ENCODE measurements at regions not wholly inside any gene's neighbourhood (a gene's known extent, or its start where the extent isn't known, plus 50 kb on each side); places are given as distances from the start of the nearest gene placed in this dataset.

GRCh38 chr2:228841475-228841874 is 429.6 kb downstream of the PID1 start:
- TF ChIP-seq, protein P1, sequence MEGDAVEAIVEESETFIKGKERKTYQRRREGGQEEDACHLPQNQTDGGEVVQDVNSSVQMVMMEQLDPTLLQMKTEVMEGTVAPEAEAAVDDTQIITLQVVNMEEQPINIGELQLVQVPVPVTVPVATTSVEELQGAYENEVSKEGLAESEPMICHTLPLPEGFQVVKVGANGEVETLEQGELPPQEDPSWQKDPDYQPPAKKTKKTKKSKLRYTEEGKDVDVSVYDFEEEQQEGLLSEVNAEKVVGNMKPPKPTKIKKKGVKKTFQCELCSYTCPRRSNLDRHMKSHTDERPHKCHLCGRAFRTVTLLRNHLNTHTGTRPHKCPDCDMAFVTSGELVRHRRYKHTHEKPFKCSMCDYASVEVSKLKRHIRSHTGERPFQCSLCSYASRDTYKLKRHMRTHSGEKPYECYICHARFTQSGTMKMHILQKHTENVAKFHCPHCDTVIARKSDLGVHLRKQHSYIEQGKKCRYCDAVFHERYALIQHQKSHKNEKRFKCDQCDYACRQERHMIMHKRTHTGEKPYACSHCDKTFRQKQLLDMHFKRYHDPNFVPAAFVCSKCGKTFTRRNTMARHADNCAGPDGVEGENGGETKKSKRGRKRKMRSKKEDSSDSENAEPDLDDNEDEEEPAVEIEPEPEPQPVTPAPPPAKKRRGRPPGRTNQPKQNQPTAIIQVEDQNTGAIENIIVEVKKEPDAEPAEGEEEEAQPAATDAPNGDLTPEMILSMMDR (IDR thresholded peaks at IDR 0.05) = no peak
- TF ChIP-seq POLR2A (IDR thresholded peaks at IDR 0.05) = no peak

Measured in body of pancreas (tissue), 4 donors.